ENCODE measurements at regions not wholly inside any gene's neighbourhood (a gene's known extent, or its start where the extent isn't known, plus 50 kb on each side); places are given as distances from the start of the nearest gene placed in this dataset.

DNA sequence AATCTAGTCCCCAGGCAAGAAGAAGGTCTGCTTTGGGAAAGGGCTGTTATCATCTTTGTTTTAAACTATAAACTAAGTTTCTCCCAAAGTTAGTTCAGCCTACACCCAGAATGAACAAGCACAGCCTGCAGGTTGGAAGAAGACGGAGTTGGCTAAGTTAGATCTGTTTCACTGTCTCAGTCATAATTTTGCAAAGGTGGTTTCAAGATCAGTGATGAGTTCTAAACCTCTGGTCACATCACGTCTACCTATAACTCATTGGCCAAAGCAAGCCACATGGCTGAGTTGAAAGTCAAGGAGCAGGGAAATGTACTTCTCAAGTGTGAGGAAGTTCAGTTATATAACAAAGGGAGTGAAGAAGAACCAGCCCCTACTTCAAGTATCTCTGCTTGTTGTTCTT lies 50.5 kb upstream of the ECI2 start:
- Histone ChIP-seq H3K36me3 (ENCODE audit: control insufficient read depth, insufficient read depth, low read length) (no peaks in the 10 kb centered on the region), H3K9me3 (ENCODE audit: control insufficient read depth, low read length) (no peaks in the 10 kb centered on the region), H3K27me3 (ENCODE audit: control insufficient read depth, insufficient read depth, low read length, poor library complexity, severe bottlenecking) (no peaks in the 10 kb centered on the region), H3K27ac (ENCODE audit: insufficient read depth, low read depth, low read length, poor library complexity, severe bottlenecking) (no peak overlapping the region), H3K4me3 (ENCODE audit: insufficient read depth, low read depth, low read length) (no peak overlapping the region), H3K4me1 (ENCODE audit: control insufficient read depth, insufficient read depth, low read length) (no peaks in the 10 kb centered on the region)
- WGBS, 2 experiments, result 93 to 100% methylated on average over 2 of the region's 2 CpGs

DNA sequence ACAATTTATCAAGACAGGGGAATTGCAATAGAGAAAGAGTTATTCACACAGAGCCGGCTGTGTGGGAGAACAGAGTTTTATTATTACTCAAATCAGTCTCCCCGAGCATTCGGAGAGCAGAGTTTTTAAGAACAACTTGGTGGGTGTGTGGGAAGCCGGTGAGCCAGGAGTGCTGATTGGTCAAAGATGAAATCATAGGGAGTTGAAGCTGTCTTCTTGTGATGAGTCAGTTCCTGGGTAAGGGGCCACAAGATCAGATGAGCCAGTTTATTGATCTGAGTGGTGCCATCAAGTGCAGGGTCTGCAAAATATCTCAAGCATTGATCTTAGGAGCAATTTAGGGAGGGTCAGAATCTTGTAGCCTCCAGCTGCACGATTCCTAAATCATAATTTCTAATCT lies 50.0 kb upstream of the ECI2 start:
- Histone ChIP-seq H3K4me1 (ENCODE audit: control insufficient read depth, insufficient read depth, low read length) (no peaks in the 10 kb centered on the region), H3K4me3 (ENCODE audit: insufficient read depth, low read depth, low read length) (no peak overlapping the region), H3K36me3 (ENCODE audit: control insufficient read depth, insufficient read depth, low read length) (no peaks in the 10 kb centered on the region), H3K9me3 (ENCODE audit: control insufficient read depth, low read length) (no peaks in the 10 kb centered on the region), H3K27me3 (ENCODE audit: control insufficient read depth, insufficient read depth, low read length, poor library complexity, severe bottlenecking) (no peaks in the 10 kb centered on the region), H3K27ac (ENCODE audit: insufficient read depth, low read depth, low read length, poor library complexity, severe bottlenecking) (no peak overlapping the region)
- 87 to 93% methylated on average over 5 of the region's 5 CpGs for WGBS, 2 experiments

All from ectodermal cell (in vitro differentiated cells).